HuH-7.5 (cell line): ENCODE measurements at regions not wholly inside any gene's neighbourhood (a gene's known extent, or its start where the extent isn't known, plus 50 kb on each side); places are given as distances from the start of the nearest gene placed in this dataset.

ENCODE experiments used
- DNase-seq: peaks from one replicate; pipeline ENCODE4 v3.0.0; 2011; ENCODE audit warnings: low spot score

- DNase-seq: no peak
Measured at GRCh38 chr4:128388352-128388630, 100.7 kb upstream of the PGRMC2 start.

- no peak for DNase-seq
Measured at GRCh38 chr4:128387600-128388351, 100.2 kb upstream of the PGRMC2 start.

- no peak for DNase-seq
Measured at GRCh38 chr4:128386761-128387599, 99.4 kb upstream of the PGRMC2 start.

GRCh38 chr4:128385683-128386304 is 98.2 kb upstream of the PGRMC2 start:
- no peak for DNase-seq

- no peak for DNase-seq
Measured at GRCh38 chr4:128384765-128385598, 97.4 kb upstream of the PGRMC2 start.

GRCh38 chr4:128384091-128384520 is 96.5 kb upstream of the PGRMC2 start:
- no peak for DNase-seq

GRCh38 chr4:128381748-128382559 is 94.3 kb upstream of the PGRMC2 start:
- DNase-seq: no peak

- no peak for DNase-seq
Measured at GRCh38 chr4:128380306-128380705, 92.7 kb upstream of the PGRMC2 start.

- DNase-seq: no peak
Measured at GRCh38 chr4:128379860-128380259, 92.2 kb upstream of the PGRMC2 start.

- no peak for DNase-seq
Measured at GRCh38 chr4:128378668-128379067, 91.1 kb upstream of the PGRMC2 start.

GRCh38 chr4:128376958-128377357 is 89.3 kb upstream of the PGRMC2 start:
- no peak for DNase-seq

- DNase-seq: no peak
Measured at GRCh38 chr4:128376303-128376702, 88.7 kb upstream of the PGRMC2 start.

GRCh38 chr4:128373628-128374027 is 86.0 kb upstream of the PGRMC2 start:
- DNase-seq: no peak

- DNase-seq: no peak
Measured at GRCh38 chr4:128371876-128372275, 84.3 kb upstream of the PGRMC2 start.

GRCh38 chr4:128371001-128371777 is 83.6 kb upstream of the PGRMC2 start:
- no peak for DNase-seq

GRCh38 chr4:128366212-128366611 is 78.6 kb upstream of the PGRMC2 start:
- DNase-seq: no peak

- no peak for DNase-seq
Measured at GRCh38 chr4:128364565-128364964, 77.0 kb upstream of the PGRMC2 start.

- no peak for DNase-seq
Measured at GRCh38 chr4:128363966-128364365, 76.4 kb upstream of the PGRMC2 start.

- DNase-seq: no peak
Measured at GRCh38 chr4:128362760-128363159, 75.1 kb upstream of the PGRMC2 start.

GRCh38 chr4:128359422-128359821 is 71.8 kb upstream of the PGRMC2 start:
- DNase-seq: no peak

- DNase-seq: no peak
Measured at GRCh38 chr4:128358913-128359279, 71.3 kb upstream of the PGRMC2 start.
